CD14-positive monocyte (primary cell): ENCODE measurements at regions not wholly inside any gene's neighbourhood (a gene's known extent, or its start where the extent isn't known, plus 50 kb on each side); places are given as distances from the start of the nearest gene placed in this dataset.

Source experiments
- DNase-seq, 3 donors: peaks; one replicate each; pipeline ENCODE4 v3.0.0-alpha.2; 2011 to 2022
- H2AFZ ChIP-seq: 2 replicates; pipeline ENCODE4 v1.6.0; 2012; ENCODE audit warnings: mild to moderate bottlenecking, low read depth, low read length, inconsistent platforms; ENCODE audit not compliant: insufficient read depth, poor library complexity, severe bottlenecking
- H3K27ac ChIP-seq, 2 donors: 1 replicate in 1 of 2; 2 replicates in 1 of 2; pipeline ENCODE4 v1.5.1; 2012 to 2013; ENCODE audit warnings: low read length in 2 of 2, control low read depth in 1 of 2, inconsistent platforms in 1 of 2, low read depth in 1 of 2, mild to moderate bottlenecking in 1 of 2
- H3K27me3 ChIP-seq, 2 donors: one replicate each; pipeline versions ENCODE4 v1.6.0 to v1.6.1; 2011 to 2013; ENCODE audit warnings: low read length in 2 of 2; ENCODE audit not compliant: control insufficient read depth in 2 of 2, insufficient read depth in 2 of 2
- H3K36me3 ChIP-seq, 2 donors: replicated peaks in 1 of 2; 1 replicate in 1 of 2; 2 replicates in 1 of 2; pipeline versions ENCODE4 v1.5.1 to v1.6.1; 2012 to 2013; ENCODE audit warnings: low read length in 2 of 2, control low read depth in 1 of 2, inconsistent platforms in 1 of 2, mild to moderate bottlenecking in 1 of 2; ENCODE audit not compliant: insufficient read depth in 2 of 2, control insufficient read depth in 1 of 2
- H3K4me1 ChIP-seq, 2 donors: 1 replicate in 1 of 2; 2 replicates in 1 of 2; pipeline versions ENCODE4 v1.5.1 to v1.6.1; 2012 to 2013; ENCODE audit warnings: low read length in 2 of 2, control low read depth in 1 of 2, inconsistent platforms in 1 of 2, mild to moderate bottlenecking in 1 of 2, moderate library complexity in 1 of 2; ENCODE audit not compliant: insufficient read depth in 2 of 2, control insufficient read depth in 1 of 2
- H3K4me2 ChIP-seq: replicated peaks from 2 replicates; pipeline ENCODE3; 2012; ENCODE audit warnings: low read length, moderate library complexity, mild to moderate bottlenecking; ENCODE audit not compliant: poor library complexity, severe bottlenecking; ENCODE audit errors: extremely low read depth
- H3K4me3 ChIP-seq, 3 experiments: fragments of 200-600 bp in 1 of 3; sonication (generic) in 1 of 3; replicated peaks in 1 of 3; 1 replicate in 2 of 3; 2 replicates in 1 of 3; pipeline ENCODE4 v1.5.1; 2011 to 2013; ENCODE audit warnings: low read length in 3 of 3, mild to moderate bottlenecking in 3 of 3, control low read depth in 2 of 3, low read depth in 2 of 3, inconsistent platforms in 1 of 3, moderate library complexity in 1 of 3
- H3K79me2 ChIP-seq: 2 replicates; pipeline ENCODE4 v1.6.0; 2012; ENCODE audit warnings: mild to moderate bottlenecking, control low read depth, inconsistent platforms, low read length, moderate library complexity; ENCODE audit not compliant: insufficient read depth
- H3K9ac ChIP-seq: 2 replicates; pipeline ENCODE4 v1.6.0; 2017; ENCODE audit warnings: low read length, mild to moderate bottlenecking; ENCODE audit not compliant: insufficient read depth, poor library complexity, severe bottlenecking
- H3K9me3 ChIP-seq, 2 donors: replicated peaks in 1 of 2; 1 replicate in 1 of 2; 2 replicates in 1 of 2; pipeline versions ENCODE4 v1.5.1 to v1.6.1; 2012 to 2013; ENCODE audit warnings: low read length in 2 of 2, control low read depth in 1 of 2; ENCODE audit not compliant: control insufficient read depth in 1 of 2, insufficient read depth in 1 of 2
- H4K20me1 ChIP-seq: 2 replicates; pipeline ENCODE4 v1.6.0; 2012; ENCODE audit warnings: mild to moderate bottlenecking, low read length, control low read depth, moderate library complexity; ENCODE audit not compliant: insufficient read depth
- H3K27ac Mint-ChIP-seq, 7 donors: one replicate each; pipeline ENCODE4 v1.8.0; 2020; ENCODE audit warnings: mild to moderate bottlenecking in 7 of 7, mixed read lengths in 7 of 7, moderate library complexity in 6 of 7, inconsistent platforms in 2 of 7
- H3K27me3 Mint-ChIP-seq, 3 donors: one replicate each; pipeline ENCODE4 v1.8.0; 2021 to 2022; ENCODE audit warnings: low read depth in 3 of 3, mild to moderate bottlenecking in 3 of 3, mixed read lengths in 3 of 3, moderate library complexity in 3 of 3, inconsistent platforms in 1 of 3
- H3K36me3 Mint-ChIP-seq, 2 donors: one replicate each; pipeline ENCODE4 v1.8.0; 2020; ENCODE audit warnings: mixed read lengths in 2 of 2, inconsistent platforms in 1 of 2, mild to moderate bottlenecking in 1 of 2
- H3K4me1 Mint-ChIP-seq: one replicate; pipeline ENCODE4 v1.8.0; 2020; ENCODE audit warnings: mild to moderate bottlenecking, mixed read lengths
- H3K4me3 Mint-ChIP-seq, 2 donors: one replicate each; pipeline ENCODE4 v1.8.0; 2020; ENCODE audit warnings: mild to moderate bottlenecking in 2 of 2, mixed read lengths in 2 of 2, moderate library complexity in 1 of 2
- H3K9me3 Mint-ChIP-seq, 7 donors: one replicate each; pipeline ENCODE4 v1.8.0; 2020 to 2022; ENCODE audit warnings: mixed read lengths in 7 of 7, mild to moderate bottlenecking in 6 of 7, moderate library complexity in 6 of 7, inconsistent platforms in 2 of 7
- CTCF ChIP-seq: fragments of 200-600 bp; IDR thresholded peaks from one replicate; pipeline ENCODE4 v1.8.0; 2022; ENCODE audit warnings: antibody characterized with exemption, mild to moderate bottlenecking
- WGBS: methylation state at CpG from one replicate; pipeline ENCODE4 v1.1.5; 2013; ENCODE audit warnings: missing lambda C conversion rate; ENCODE audit not compliant: insufficient coverage; 5-methylcytosine and 5-hydroxymethylcytosine counted together
- intact Hi-C, 2 donors: fragments of 100-400 bp; cut with micrococcal nuclease; formaldehyde crosslinking; loops; one replicate each; pipeline versions ENCODE4 v1.15.0 to v1.15.1; 2023

GRCh38 chrX:42385730-42386129 lies 392.2 kb downstream of the PPP1R2C start:
- Mint-ChIP-seq H3K9me3 (peaks cover 0 to 5% (median under 1%) of the 10 kb centered on the region in 7 donors), H3K27ac (no peak overlapping the region), H3K4me3 (no peak overlapping the region), H3K27me3 (peaks cover 0 to 3% (median 2%) of the 10 kb centered on the region in 3 donors), H3K4me1 (no peaks in the 10 kb centered on the region), H3K36me3 (no peaks in the 10 kb centered on the region)
- no CpG with 5 or more reads among the region's 2 CpGs for WGBS
- Histone ChIP-seq H3K36me3 (no peaks in the 10 kb centered on the region), H2AFZ (no peak overlapping the region), H3K9ac (no peak overlapping the region), H3K27me3 (no peaks in the 10 kb centered on the region), H3K79me2 (no peaks in the 10 kb centered on the region), H4K20me1 (no peaks in the 10 kb centered on the region), H3K4me3 (no peak overlapping the region), H3K4me2 (no peak overlapping the region), H3K9me3 (no peaks in the 10 kb centered on the region), H3K4me1 (no peaks in the 10 kb centered on the region), H3K27ac (no peak overlapping the region)
- TF ChIP-seq CTCF = no peak
- intact Hi-C loops = no loop called here
- no peak for DNase-seq

- Histone ChIP-seq H3K4me1 (no peaks in the 10 kb centered on the region), H3K9me3 (no peaks in the 10 kb centered on the region), H3K27ac (no peak overlapping the region), H3K4me3 (no peak overlapping the region), H3K4me2 (no peak overlapping the region), H3K9ac (no peak overlapping the region), H3K27me3 (no peaks in the 10 kb centered on the region), H3K36me3 (no peaks in the 10 kb centered on the region), H4K20me1 (no peaks in the 10 kb centered on the region), H3K79me2 (no peaks in the 10 kb centered on the region), H2AFZ (no peak overlapping the region)
- H3K9me3 Mint-ChIP-seq = peaks cover 0 to 5% (median under 1%) of the 10 kb centered on the region in 7 donors
- intact Hi-C loops = no loop called here
- no peak overlapping the region for H3K4me3 Mint-ChIP-seq
- no CpG with 5 or more reads among the region's 1 CpG for WGBS
- H3K27me3 Mint-ChIP-seq = peaks cover 0 to 3% (median 2%) of the 10 kb centered on the region in 3 donors
- H3K4me1 Mint-ChIP-seq = no peaks in the 10 kb centered on the region
- no peak for DNase-seq
- H3K36me3 Mint-ChIP-seq = no peaks in the 10 kb centered on the region
- TF ChIP-seq CTCF = no peak
- H3K27ac Mint-ChIP-seq = no peak overlapping the region
Observed at GRCh38 chrX:42384956-42385355, 393.0 kb downstream of the PPP1R2C start.
